ENCODE measurements at regions not wholly inside any gene's neighbourhood (a gene's known extent, or its start where the extent isn't known, plus 50 kb on each side); places are given as distances from the start of the nearest gene placed in this dataset.

DNA sequence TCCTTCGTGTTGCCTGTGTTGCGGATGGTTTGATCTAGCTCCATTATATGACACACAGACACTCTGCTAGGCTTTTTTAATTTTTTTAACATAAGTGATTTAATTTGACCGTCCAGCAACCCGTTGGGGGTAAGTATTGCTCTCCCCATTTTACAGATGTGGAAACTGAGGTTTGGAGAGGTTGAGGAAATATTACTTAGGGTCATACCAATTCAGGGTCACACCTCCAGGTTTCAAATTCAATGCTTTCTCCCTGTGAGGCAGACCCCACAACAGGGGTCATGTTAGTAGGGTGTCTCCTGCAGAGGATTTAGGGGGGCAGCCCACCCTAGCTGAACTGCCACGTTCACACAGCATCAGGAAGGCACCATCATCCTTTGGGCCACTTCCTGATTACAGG, 179.4 kb downstream of the COPRS start:
- no peak for TF ChIP-seq FOXA2 (IDR thresholded peaks at IDR 0.05)
- TF ChIP-seq, protein P1, sequence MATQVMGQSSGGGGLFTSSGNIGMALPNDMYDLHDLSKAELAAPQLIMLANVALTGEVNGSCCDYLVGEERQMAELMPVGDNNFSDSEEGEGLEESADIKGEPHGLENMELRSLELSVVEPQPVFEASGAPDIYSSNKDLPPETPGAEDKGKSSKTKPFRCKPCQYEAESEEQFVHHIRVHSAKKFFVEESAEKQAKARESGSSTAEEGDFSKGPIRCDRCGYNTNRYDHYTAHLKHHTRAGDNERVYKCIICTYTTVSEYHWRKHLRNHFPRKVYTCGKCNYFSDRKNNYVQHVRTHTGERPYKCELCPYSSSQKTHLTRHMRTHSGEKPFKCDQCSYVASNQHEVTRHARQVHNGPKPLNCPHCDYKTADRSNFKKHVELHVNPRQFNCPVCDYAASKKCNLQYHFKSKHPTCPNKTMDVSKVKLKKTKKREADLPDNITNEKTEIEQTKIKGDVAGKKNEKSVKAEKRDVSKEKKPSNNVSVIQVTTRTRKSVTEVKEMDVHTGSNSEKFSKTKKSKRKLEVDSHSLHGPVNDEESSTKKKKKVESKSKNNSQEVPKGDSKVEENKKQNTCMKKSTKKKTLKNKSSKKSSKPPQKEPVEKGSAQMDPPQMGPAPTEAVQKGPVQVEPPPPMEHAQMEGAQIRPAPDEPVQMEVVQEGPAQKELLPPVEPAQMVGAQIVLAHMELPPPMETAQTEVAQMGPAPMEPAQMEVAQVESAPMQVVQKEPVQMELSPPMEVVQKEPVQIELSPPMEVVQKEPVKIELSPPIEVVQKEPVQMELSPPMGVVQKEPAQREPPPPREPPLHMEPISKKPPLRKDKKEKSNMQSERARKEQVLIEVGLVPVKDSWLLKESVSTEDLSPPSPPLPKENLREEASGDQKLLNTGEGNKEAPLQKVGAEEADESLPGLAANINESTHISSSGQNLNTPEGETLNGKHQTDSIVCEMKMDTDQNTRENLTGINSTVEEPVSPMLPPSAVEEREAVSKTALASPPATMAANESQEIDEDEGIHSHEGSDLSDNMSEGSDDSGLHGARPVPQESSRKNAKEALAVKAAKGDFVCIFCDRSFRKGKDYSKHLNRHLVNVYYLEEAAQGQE (IDR thresholded peaks at IDR 0.05), result no peak
- TF ChIP-seq NR2F2 (IDR thresholded peaks at IDR 0.05), result no peak
- TF ChIP-seq GABPA (IDR thresholded peaks at IDR 0.05 in 1 of 2, conservative IDR thresholded peaks at IDR 0.05 in 1 of 2), result no peak
- TF ChIP-seq EGR1 (IDR thresholded peaks at IDR 0.05; ENCODE audit: low read depth in 2 of 2), result no peak
- no peak for TF ChIP-seq HNF4A (conservative IDR thresholded peaks at IDR 0.05)
- TF ChIP-seq FOXA1 (IDR thresholded peaks at IDR 0.05), result no peak
- no peak for TF ChIP-seq ATF3 (IDR thresholded peaks at IDR 0.05)
- TF ChIP-seq SP1 (IDR thresholded peaks at IDR 0.05), result no peak
- TF ChIP-seq JUND (IDR thresholded peaks at IDR 0.05), result no peak
- no peak for TF ChIP-seq RXRA (IDR thresholded peaks at IDR 0.05)
- no peak for TF ChIP-seq YY1 (IDR thresholded peaks at IDR 0.05)
- TF ChIP-seq TAF1 (conservative IDR thresholded peaks at IDR 0.05), result no peak
- TF ChIP-seq, protein P2, sequence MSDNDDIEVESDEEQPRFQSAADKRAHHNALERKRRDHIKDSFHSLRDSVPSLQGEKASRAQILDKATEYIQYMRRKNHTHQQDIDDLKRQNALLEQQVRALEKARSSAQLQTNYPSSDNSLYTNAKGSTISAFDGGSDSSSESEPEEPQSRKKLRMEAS (IDR thresholded peaks at IDR 0.05), result no peak
- TF ChIP-seq, protein P3, sequence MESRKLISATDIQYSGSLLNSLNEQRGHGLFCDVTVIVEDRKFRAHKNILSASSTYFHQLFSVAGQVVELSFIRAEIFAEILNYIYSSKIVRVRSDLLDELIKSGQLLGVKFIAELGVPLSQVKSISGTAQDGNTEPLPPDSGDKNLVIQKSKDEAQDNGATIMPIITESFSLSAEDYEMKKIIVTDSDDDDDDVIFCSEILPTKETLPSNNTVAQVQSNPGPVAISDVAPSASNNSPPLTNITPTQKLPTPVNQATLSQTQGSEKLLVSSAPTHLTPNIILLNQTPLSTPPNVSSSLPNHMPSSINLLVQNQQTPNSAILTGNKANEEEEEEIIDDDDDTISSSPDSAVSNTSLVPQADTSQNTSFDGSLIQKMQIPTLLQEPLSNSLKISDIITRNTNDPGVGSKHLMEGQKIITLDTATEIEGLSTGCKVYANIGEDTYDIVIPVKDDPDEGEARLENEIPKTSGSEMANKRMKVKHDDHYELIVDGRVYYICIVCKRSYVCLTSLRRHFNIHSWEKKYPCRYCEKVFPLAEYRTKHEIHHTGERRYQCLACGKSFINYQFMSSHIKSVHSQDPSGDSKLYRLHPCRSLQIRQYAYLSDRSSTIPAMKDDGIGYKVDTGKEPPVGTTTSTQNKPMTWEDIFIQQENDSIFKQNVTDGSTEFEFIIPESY (IDR thresholded peaks at IDR 0.05), result no peak
- TF ChIP-seq, protein P4, sequence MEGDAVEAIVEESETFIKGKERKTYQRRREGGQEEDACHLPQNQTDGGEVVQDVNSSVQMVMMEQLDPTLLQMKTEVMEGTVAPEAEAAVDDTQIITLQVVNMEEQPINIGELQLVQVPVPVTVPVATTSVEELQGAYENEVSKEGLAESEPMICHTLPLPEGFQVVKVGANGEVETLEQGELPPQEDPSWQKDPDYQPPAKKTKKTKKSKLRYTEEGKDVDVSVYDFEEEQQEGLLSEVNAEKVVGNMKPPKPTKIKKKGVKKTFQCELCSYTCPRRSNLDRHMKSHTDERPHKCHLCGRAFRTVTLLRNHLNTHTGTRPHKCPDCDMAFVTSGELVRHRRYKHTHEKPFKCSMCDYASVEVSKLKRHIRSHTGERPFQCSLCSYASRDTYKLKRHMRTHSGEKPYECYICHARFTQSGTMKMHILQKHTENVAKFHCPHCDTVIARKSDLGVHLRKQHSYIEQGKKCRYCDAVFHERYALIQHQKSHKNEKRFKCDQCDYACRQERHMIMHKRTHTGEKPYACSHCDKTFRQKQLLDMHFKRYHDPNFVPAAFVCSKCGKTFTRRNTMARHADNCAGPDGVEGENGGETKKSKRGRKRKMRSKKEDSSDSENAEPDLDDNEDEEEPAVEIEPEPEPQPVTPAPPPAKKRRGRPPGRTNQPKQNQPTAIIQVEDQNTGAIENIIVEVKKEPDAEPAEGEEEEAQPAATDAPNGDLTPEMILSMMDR (IDR thresholded peaks at IDR 0.05; ENCODE audit: low read depth, low read length, missing input control), result no peak
- no peak for TF ChIP-seq RAD21 (IDR thresholded peaks at IDR 0.05)
- DNase-seq (ENCODE audit: low spot score), result no peak
- H3K4me1 ChIP-seq (ENCODE audit: control insufficient read depth in 4 of 4, insufficient read depth in 4 of 4, low read length in 3 of 4), result no peaks in the 10 kb centered on the region
- no peak overlapping the region for H3K27ac ChIP-seq (ENCODE audit: low read depth in 1 of 2, low read length in 2 of 2)
- 86% methylated on average over 5 of the region's 5 CpGs for WGBS
- no peaks in the 10 kb centered on the region for H3K27me3 ChIP-seq (ENCODE audit: control insufficient read depth in 4 of 4, insufficient read depth in 4 of 4, low read length in 3 of 4)
- no peaks in the 10 kb centered on the region for H3K9me3 ChIP-seq (ENCODE audit: control insufficient read depth in 4 of 4, low read length in 3 of 4)
- H3K4me3 ChIP-seq (ENCODE audit: low read depth in 1 of 3, low read length in 3 of 3), result no peak overlapping the region
- H3K9ac ChIP-seq (ENCODE audit: low read depth in 1 of 2, low read length in 2 of 2), result no peak overlapping the region
- no peaks in the 10 kb centered on the region for H3K36me3 ChIP-seq (ENCODE audit: control insufficient read depth in 4 of 4, insufficient read depth in 3 of 4, low read depth in 1 of 4, low read length in 3 of 4)

DNA sequence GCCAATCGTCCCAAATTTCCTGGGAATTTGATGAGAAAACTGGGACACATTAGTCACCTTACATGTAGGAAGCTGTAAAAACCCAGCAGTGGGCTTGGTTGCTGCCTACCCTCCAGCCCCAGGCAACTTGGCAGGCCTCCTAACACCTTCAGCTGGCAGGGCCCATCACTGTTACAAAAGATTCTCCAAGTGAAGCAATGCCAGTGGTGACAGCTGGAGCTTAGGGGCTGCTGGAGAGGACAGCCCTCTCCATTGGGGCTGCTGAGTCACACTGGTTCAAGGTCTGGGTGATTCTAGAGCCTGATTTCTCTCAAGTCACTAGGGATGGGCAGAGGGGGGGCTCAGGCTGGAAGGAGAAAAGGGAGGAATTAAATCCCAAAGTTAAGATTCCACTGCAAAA, 180.6 kb downstream of the COPRS start:
- no peak for TF ChIP-seq HNF4G (IDR thresholded peaks at IDR 0.05)
- no peak for TF ChIP-seq GABPA (IDR thresholded peaks at IDR 0.05 in 1 of 2, conservative IDR thresholded peaks at IDR 0.05 in 1 of 2)
- TF ChIP-seq, protein P4 (IDR thresholded peaks at IDR 0.05; ENCODE audit: low read depth, low read length, missing input control), result no peak
- TF ChIP-seq, protein P3 (IDR thresholded peaks at IDR 0.05), result no peak
- no peak for TF ChIP-seq EGR1 (IDR thresholded peaks at IDR 0.05; ENCODE audit: low read depth in 2 of 2)
- TF ChIP-seq TAF1 (conservative IDR thresholded peaks at IDR 0.05), result no peak
- no peak for TF ChIP-seq RAD21 (IDR thresholded peaks at IDR 0.05)
- Histone ChIP-seq H3K36me3 (ENCODE audit: control insufficient read depth in 4 of 4, insufficient read depth in 3 of 4, low read depth in 1 of 4, low read length in 3 of 4) (no peaks in the 10 kb centered on the region), H3K9ac (ENCODE audit: low read depth in 1 of 2, low read length in 2 of 2) (no peak overlapping the region), H3K4me3 (ENCODE audit: low read depth in 1 of 3, low read length in 3 of 3) (no peak overlapping the region), H3K27me3 (ENCODE audit: control insufficient read depth in 4 of 4, insufficient read depth in 4 of 4, low read length in 3 of 4) (no peaks in the 10 kb centered on the region), H3K9me3 (ENCODE audit: control insufficient read depth in 4 of 4, low read length in 3 of 4) (no peaks in the 10 kb centered on the region), H3K4me1 (ENCODE audit: control insufficient read depth in 4 of 4, insufficient read depth in 4 of 4, low read length in 3 of 4) (no peaks in the 10 kb centered on the region), H3K27ac (ENCODE audit: low read depth in 1 of 2, low read length in 2 of 2) (no peak overlapping the region)
- DNase-seq (ENCODE audit: low spot score), result no peak
- WGBS, result 94% methylated on average over 1 of the region's 1 CpG

Data from liver (tissue), 8 donors.